COLO668 (cell line): ENCODE measurements at regions not wholly inside any gene's neighbourhood (a gene's known extent, or its start where the extent isn't known, plus 50 kb on each side); places are given as distances from the start of the nearest gene placed in this dataset.
A peak's percentile ranks its signal among the peaks of the same experiment; 100 is the strongest.
"Not testable (repeated sequence)": the region's sequence is repeated elsewhere in the genome, so short reads cannot be mapped to it uniquely, and the experiment has no call there.

ENCODE experiments used
- DNase-seq: peaks from one replicate; lab custom pipeline; 2025; ENCODE audit not compliant: unreplicated experiment; lab: John Stamatoyannopoulos, UW

- DNase-seq: no peak
Measured at GRCh38 chr12:33047666-33048065, 151.1 kb upstream of the PKP2 start.

- no peak for DNase-seq
Measured at GRCh38 chr12:33044447-33044846, 147.9 kb upstream of the PKP2 start.

- no peak for DNase-seq
Measured at GRCh38 chr12:33041562-33041961, 145.0 kb upstream of the PKP2 start.

- not testable (repeated sequence) for DNase-seq
Measured at GRCh38 chr12:33033999-33034398, 137.4 kb upstream of the PKP2 start.

- DNase-seq: no peak
Measured at GRCh38 chr12:33026791-33027190, 130.2 kb upstream of the PKP2 start.

GRCh38 chr12:33022724-33023123 is 126.1 kb upstream of the PKP2 start:
- DNase-seq: not testable (repeated sequence)

- DNase-seq: not testable (repeated sequence)
Measured at GRCh38 chr12:33017029-33017428, 120.5 kb upstream of the PKP2 start.

- DNase-seq: no peak
Measured at GRCh38 chr12:33012226-33012625, 115.6 kb upstream of the PKP2 start.

GRCh38 chr12:33006106-33006505 is 109.5 kb upstream of the PKP2 start:
- DNase-seq: no peak

- DNase-seq: no peak
Measured at GRCh38 chr12:33000016-33000415, 103.4 kb upstream of the PKP2 start.

GRCh38 chr12:32997471-32997870 is 100.9 kb upstream of the PKP2 start:
- peak; percentile 0 for DNase-seq

GRCh38 chr12:32995623-32996022 is 99.0 kb upstream of the PKP2 start:
- no peak for DNase-seq

GRCh38 chr12:32993404-32993803 is 96.8 kb upstream of the PKP2 start:
- no peak for DNase-seq

GRCh38 chr12:32989705-32990104 is 93.1 kb upstream of the PKP2 start:
- no peak for DNase-seq

- no peak for DNase-seq
Measured at GRCh38 chr12:32988982-32989381, 92.4 kb upstream of the PKP2 start.

- no peak for DNase-seq
Measured at GRCh38 chr12:32987512-32987911, 90.9 kb upstream of the PKP2 start.

- DNase-seq: no peak
Measured at GRCh38 chr12:32983968-32984367, 87.4 kb upstream of the PKP2 start.

- no peak for DNase-seq
Measured at GRCh38 chr12:32983332-32983731, 86.8 kb upstream of the PKP2 start.

- no peak for DNase-seq
Measured at GRCh38 chr12:32981139-32981538, 84.6 kb upstream of the PKP2 start.

- no peak for DNase-seq
Measured at GRCh38 chr12:32975122-32975521, 78.5 kb upstream of the PKP2 start.

GRCh38 chr12:32970465-32971110 is 74.0 kb upstream of the PKP2 start:
- no peak for DNase-seq

- DNase-seq: no peak
Measured at GRCh38 chr12:32964981-32965585, 68.5 kb upstream of the PKP2 start.

GRCh38 chr12:32956418-32956817 is 59.8 kb upstream of the PKP2 start:
- DNase-seq: peak; percentile 0
